ENCODE measurements at regions not wholly inside any gene's neighbourhood (a gene's known extent, or its start where the extent isn't known, plus 50 kb on each side); places are given as distances from the start of the nearest gene placed in this dataset.

GRCh38 chr6:19370831-19371230 lies 466.3 kb upstream of the ID4 start:
- no peak overlapping the region for H2BK20ac ChIP-seq (ENCODE audit: low read length)
- no peak overlapping the region for H2AK5ac ChIP-seq (ENCODE audit: low read depth, low read length)
- H3K4me1 ChIP-seq (replicated peaks in 1 of 4; ENCODE audit: control insufficient read depth in 3 of 4, insufficient read depth in 4 of 4, low read length in 3 of 4): peaks cover 0 to 5% (median 2%) of the 10 kb centered on the region in 4 experiments; a peak in 2 of 7 replicates
- no peaks in the 10 kb centered on the region for H3K79me1 ChIP-seq (ENCODE audit: low read depth, low read length)
- no peak overlapping the region for H3K27ac ChIP-seq (ENCODE audit: low read depth, low read length)
- ChIA-PET CTCF (ENCODE audit: partially characterized antibody) (no interaction called here), POLR2A (ENCODE audit: partially characterized antibody) (no interaction called here)
- DNase-seq (ENCODE audit: low read depth in 1 of 2, low spot score in 2 of 2) (no peak), FAIRE-seq (no peak)
- no peak overlapping the region for H3K9ac ChIP-seq (replicated peaks in 1 of 4; ENCODE audit: extremely low read depth in 1 of 4, low read depth in 3 of 4, low read length in 3 of 4)
- no peak overlapping the region for H4K5ac ChIP-seq (ENCODE audit: insufficient read length, low read depth, low read length)
- no peak overlapping the region for H3K4ac ChIP-seq (replicated peaks; ENCODE audit: insufficient read length, low read depth, low read length)
- no peak overlapping the region for H2BK120ac ChIP-seq (replicated peaks; ENCODE audit: low read depth, low read length)
- no peaks in the 10 kb centered on the region for H3K27me3 ChIP-seq (replicated peaks in 1 of 4; ENCODE audit: control insufficient read depth in 3 of 4, extremely low read depth in 1 of 4, insufficient read depth in 3 of 4, low read length in 3 of 4)
- no peaks in the 10 kb centered on the region for H3K79me2 ChIP-seq (ENCODE audit: control insufficient read depth in 1 of 2, insufficient read depth in 2 of 2, low read length in 2 of 2)
- H4K8ac ChIP-seq (ENCODE audit: extremely low read depth, insufficient read depth, low read length): no peak overlapping the region
- H3K23ac ChIP-seq (ENCODE audit: insufficient read length): no peak overlapping the region
- no peaks in the 10 kb centered on the region for H3K23me2 ChIP-seq (ENCODE audit: low read depth, low read length)
- no peak overlapping the region for H2BK12ac ChIP-seq (ENCODE audit: low read depth, low read length)
- no peak overlapping the region for H3K4me2 ChIP-seq (ENCODE audit: insufficient read depth in 1 of 2, low read depth in 2 of 2, low read length in 2 of 2)
- H3K9me3 ChIP-seq (ENCODE audit: insufficient read depth in 2 of 2, low read depth in 1 of 2, low read length in 1 of 2): no peaks in the 10 kb centered on the region
- peak overlapping the region; percentile 63; the same call in 1 of the 2 replicates for H2AFZ ChIP-seq (ENCODE audit: low read length)
- no peak overlapping the region for H2BK15ac ChIP-seq (ENCODE audit: low read length)
- no peaks in the 10 kb centered on the region for H4K20me1 ChIP-seq (replicated peaks in 1 of 2; ENCODE audit: control insufficient read depth in 1 of 2, insufficient read depth in 2 of 2, low read length in 2 of 2)
- no peaks in the 10 kb centered on the region for H3K36me3 ChIP-seq (ENCODE audit: control insufficient read depth in 2 of 4, insufficient read depth in 4 of 4, low read length in 3 of 4)
- no peak overlapping the region for H4K91ac ChIP-seq (replicated peaks; ENCODE audit: insufficient read length, low read length)
- TF ChIP-seq SIN3A (conservative IDR thresholded peaks at IDR 0.05 in 1 of 2, IDR thresholded peaks at IDR 0.05 in 1 of 2; ENCODE audit: low read depth in 1 of 2, low read length in 2 of 2) (no peak), TAF7 (optimal IDR thresholded peaks at IDR 0.05; ENCODE audit: borderline replicate concordance, low read depth, low read length) (no peak), CREB1 (IDR thresholded peaks at IDR 0.05) (no peak), SIX5 (IDR thresholded peaks at IDR 0.05; ENCODE audit: low read depth, low read length) (no peak), JUND (IDR thresholded peaks at IDR 0.05; ENCODE audit: low read length) (no peak), SP4 (IDR thresholded peaks at IDR 0.05; ENCODE audit: low read length) (no peak), NRF1 (IDR thresholded peaks at IDR 0.05; ENCODE audit: low read depth, low read length) (no peak)
- TF ChIP-seq, protein P1, sequence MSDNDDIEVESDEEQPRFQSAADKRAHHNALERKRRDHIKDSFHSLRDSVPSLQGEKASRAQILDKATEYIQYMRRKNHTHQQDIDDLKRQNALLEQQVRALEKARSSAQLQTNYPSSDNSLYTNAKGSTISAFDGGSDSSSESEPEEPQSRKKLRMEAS (IDR thresholded peaks at IDR 0.05): no peak
- no peak overlapping the region for H3K4me3 ChIP-seq (ENCODE audit: extremely low read depth in 1 of 4, insufficient read depth in 2 of 4, low read depth in 3 of 4, low read length in 4 of 4)
- no peak overlapping the region for H3K14ac ChIP-seq (ENCODE audit: insufficient read length)
- 77% methylated on average over 3 of the region's 3 CpGs; no CpG with 5 or more reads in 1 of the 2 experiments for WGBS, 2 experiments (ENCODE audit: extremely low coverage in 1 of 2, insufficient coverage in 1 of 2, insufficient read length in 1 of 2, insufficient replicate concordance in 2 of 2, low coverage in 1 of 2, low lambda C conversion rate in 2 of 2, missing lambda C conversion rate in 1 of 2)
- H2BK5ac ChIP-seq (ENCODE audit: low read depth, low read length): no peak overlapping the region
- no peak overlapping the region for H3K18ac ChIP-seq (ENCODE audit: extremely low read depth, low read length)
- H3K56ac ChIP-seq (replicated peaks; ENCODE audit: insufficient read length, low read depth, low read length): no peak overlapping the region

Data from H1 (cell line).